HG03045 (cell line): ENCODE measurements at regions not wholly inside any gene's neighbourhood (a gene's known extent, or its start where the extent isn't known, plus 50 kb on each side); places are given as distances from the start of the nearest gene placed in this dataset.
"Not testable (repeated sequence)": the region's sequence is repeated elsewhere in the genome, so short reads cannot be mapped to it uniquely, and the experiment has no call there.

Experiments
- ATAC-seq: cut with Tn5 transposase; IDR thresholded peaks from one replicate; pipeline ENCODE4 v1.9.1; 2021; ENCODE audit warnings: mild to moderate bottlenecking, moderate library complexity; ENCODE audit not compliant: unreplicated experiment

- ATAC-seq: no peak
Observed at GRCh38 chr5:124956471-124957029, 210.1 kb upstream of the ZNF608 start.

- ATAC-seq: no peak
Observed at GRCh38 chr5:124957063-124957462, 210.6 kb upstream of the ZNF608 start.

GRCh38 chr5:124960266-124960665 is 213.8 kb upstream of the ZNF608 start:
- no peak for ATAC-seq

- ATAC-seq: no peak
Observed at GRCh38 chr5:124961521-124961920, 215.1 kb upstream of the ZNF608 start.

GRCh38 chr5:124962111-124962510 is 215.7 kb upstream of the ZNF608 start:
- ATAC-seq: no peak

- ATAC-seq: no peak
Observed at GRCh38 chr5:124962735-124963134, 216.3 kb upstream of the ZNF608 start.

GRCh38 chr5:124963236-124963919 is 216.9 kb upstream of the ZNF608 start:
- ATAC-seq: no peak

GRCh38 chr5:124966741-124967140 is 220.3 kb upstream of the ZNF608 start:
- ATAC-seq: not testable (repeated sequence)

GRCh38 chr5:124970381-124970780 is 223.9 kb upstream of the ZNF608 start:
- ATAC-seq: not testable (repeated sequence)

GRCh38 chr5:124972703-124973102 is 226.3 kb upstream of the ZNF608 start:
- ATAC-seq: no peak

- ATAC-seq: no peak
Observed at GRCh38 chr5:124973661-124974060, 227.2 kb upstream of the ZNF608 start.

GRCh38 chr5:124976086-124976485 is 229.6 kb upstream of the ZNF608 start:
- no peak for ATAC-seq

GRCh38 chr5:124979251-124979650 is 232.8 kb upstream of the ZNF608 start:
- ATAC-seq: no peak

- ATAC-seq: peak; percentile 91
Observed at GRCh38 chr5:124980163-124980941, 233.9 kb upstream of the ZNF608 start.

GRCh38 chr5:124981901-124982300 is 235.5 kb upstream of the ZNF608 start:
- ATAC-seq: no peak

- no peak for ATAC-seq
Observed at GRCh38 chr5:124986170-124986569, 239.7 kb upstream of the ZNF608 start.

GRCh38 chr5:124986667-124987066 is 240.2 kb upstream of the ZNF608 start:
- ATAC-seq: no peak

- ATAC-seq: not testable (repeated sequence)
Observed at GRCh38 chr5:124987786-124988185, 241.3 kb upstream of the ZNF608 start.

GRCh38 chr5:124990723-124991122 is 244.3 kb upstream of the ZNF608 start:
- ATAC-seq: no peak

GRCh38 chr5:124995421-124995820 is 249.0 kb upstream of the ZNF608 start:
- ATAC-seq: no peak

- ATAC-seq: no peak
Observed at GRCh38 chr5:124996023-124996763, 249.8 kb upstream of the ZNF608 start.

- no peak for ATAC-seq
Observed at GRCh38 chr5:124996764-124997077, 250.3 kb upstream of the ZNF608 start.
